HG03095 (cell line): ENCODE measurements at regions not wholly inside any gene's neighbourhood (a gene's known extent, or its start where the extent isn't known, plus 50 kb on each side); places are given as distances from the start of the nearest gene placed in this dataset.
"Not testable (repeated sequence)": the region's sequence is repeated elsewhere in the genome, so short reads cannot be mapped to it uniquely, and the experiment has no call there.

Source experiments
- ATAC-seq: cut with Tn5 transposase; IDR thresholded peaks from one replicate; pipeline ENCODE4 v1.9.1; 2021; ENCODE audit warnings: moderate library complexity; ENCODE audit not compliant: unreplicated experiment

DNA sequence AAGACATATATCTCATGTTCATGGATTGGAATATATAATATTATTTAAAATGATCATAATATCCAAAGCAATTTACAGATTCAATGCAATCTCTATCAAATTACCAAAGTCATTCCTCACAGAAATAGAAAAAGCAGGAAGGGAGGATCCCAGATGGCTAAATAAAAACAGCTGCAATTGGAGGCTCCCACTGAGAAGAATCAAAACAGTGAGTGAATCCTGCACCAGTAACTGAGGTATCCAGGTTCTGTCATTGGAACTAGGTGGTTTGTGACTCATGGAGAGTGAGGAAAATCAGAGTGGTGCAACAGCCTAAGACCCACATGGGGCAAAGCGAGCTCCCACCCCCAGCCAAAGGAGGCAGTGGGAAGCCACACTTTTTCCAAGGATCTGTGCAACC lies 128.4 kb downstream of the MTERF1 start:
- no peak for ATAC-seq

GRCh38 chr7:91754280-91754679 lies 126.2 kb downstream of the MTERF1 start:
- not testable (repeated sequence) for ATAC-seq

DNA sequence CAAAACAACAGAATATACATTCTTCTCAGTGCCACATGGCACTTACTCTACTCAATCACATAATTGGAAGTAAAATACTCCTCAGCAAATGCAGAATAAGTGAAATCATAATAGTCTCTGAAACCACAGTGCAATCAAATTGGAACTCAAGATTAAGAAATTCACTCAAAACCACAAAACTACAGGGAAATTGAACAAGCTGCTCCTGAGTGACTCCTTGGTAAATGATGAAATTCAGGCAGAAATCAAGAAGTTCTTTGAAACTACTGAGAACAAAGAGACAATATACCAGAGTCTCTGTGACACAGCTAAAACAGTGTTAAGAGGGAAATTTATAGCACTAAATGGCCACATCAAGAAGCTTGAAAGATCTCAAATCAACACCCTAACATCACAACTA lies 125.4 kb downstream of the MTERF1 start:
- not testable (repeated sequence) for ATAC-seq

DNA sequence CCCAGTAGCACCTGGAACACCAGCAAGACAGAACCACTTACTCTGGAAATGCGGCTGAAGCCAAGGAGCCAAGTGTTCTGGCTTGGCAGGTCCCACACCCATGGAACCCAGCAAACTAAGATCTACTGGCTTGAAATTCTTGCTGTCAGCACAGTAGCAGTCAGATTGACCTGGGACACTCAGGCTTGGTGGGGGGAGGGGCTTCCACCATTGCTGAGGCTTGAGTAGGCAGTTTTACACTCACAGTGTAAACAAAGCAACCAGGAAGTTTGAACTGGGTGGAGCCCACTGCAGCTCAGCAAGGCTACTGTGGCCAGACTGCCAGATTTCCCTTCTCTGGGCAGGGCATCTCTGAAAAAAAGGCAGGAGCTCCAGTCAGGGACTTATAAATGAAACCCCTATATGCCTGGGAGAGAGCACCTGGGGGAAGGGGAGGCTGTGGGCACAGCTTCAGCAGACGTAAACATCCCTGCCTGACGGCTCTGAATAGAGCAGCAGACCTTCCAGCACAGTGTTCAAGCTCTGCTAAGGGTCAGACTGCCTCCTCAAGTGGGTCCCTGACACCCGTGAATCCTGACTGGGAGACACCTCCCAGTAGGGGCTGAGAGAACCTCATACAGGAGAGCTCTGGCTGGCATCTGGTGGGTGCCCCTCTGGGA lies 121.2 kb downstream of the MTERF1 start:
- ATAC-seq: no peak

DNA sequence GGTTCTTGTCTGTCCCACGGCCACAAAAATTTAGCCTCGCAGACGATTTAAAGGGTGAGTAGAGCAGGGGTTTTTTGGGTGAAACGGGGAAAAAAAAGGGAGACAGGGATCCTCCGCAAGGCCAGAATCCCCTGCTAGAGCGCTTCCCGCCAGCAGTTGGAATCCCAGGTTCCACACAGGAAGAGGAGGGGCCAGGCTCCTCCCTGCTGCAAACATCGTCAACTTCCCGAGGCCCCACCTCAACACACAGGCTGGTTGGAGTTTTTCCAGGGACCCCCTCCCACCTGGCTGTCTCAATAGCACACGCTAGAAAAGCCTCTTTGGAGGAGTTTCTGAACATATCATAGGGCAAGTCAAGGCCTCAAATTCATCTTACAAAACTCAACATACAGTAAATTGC lies 112.7 kb downstream of the MTERF1 start:
- no peak for ATAC-seq

DNA sequence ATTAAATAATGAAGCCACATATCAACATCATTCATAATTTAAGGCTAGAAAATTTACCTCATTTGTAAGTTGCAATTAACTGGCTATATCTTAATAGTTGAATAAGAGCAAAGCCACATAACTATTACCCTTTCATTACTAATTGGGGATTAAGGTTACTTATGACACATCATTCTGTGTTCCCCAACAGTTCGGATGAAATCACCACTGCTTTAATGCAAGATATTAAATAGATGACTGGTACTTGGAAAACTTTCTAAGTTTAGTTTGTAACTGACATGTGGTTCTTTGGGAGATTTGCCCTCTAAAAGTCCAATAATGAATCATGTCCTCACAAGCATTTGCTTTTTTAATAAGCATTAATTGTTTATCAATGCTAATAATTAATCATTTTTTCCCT lies 109.1 kb downstream of the MTERF1 start:
- ATAC-seq: no peak

GRCh38 chr7:91771921-91772815 lies 108.3 kb downstream of the MTERF1 start:
- no peak for ATAC-seq

DNA sequence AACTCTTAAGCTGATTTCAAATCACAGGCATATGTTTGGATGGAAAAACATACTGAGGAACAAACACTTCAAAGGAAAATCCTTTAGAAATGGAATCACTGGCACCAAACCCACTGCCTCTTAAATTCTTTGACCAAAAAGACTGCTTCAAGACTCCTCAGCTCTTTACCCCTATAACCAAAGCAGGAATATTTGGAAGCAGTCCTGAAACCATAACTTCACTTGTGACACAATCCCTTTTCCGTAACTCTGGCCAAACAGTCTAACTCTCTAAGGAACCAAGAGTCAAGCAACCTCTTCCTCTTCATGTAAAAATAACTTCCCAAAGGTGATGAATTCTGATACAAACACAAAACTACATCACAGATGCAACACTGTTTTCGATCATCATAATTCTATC lies 104.3 kb downstream of the MTERF1 start:
- no peak for ATAC-seq

DNA sequence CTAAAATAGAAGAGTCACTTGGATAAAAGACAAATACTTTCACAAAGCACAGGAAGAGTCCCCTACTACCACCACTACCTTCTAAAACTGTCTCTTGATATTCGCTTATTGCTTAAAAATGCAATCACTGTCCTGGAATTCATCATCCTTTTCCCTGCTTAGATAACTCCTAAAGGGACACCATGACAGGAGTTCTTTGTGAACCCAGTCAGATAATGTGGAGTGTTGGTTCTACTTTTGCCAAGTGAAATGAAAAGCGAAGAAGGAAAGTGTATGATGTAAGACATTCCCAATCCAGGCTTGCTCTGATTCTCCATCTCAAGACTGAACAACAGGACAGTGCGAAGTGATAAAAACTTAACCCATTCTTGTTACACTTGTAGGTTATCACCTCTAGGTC lies 103.0 kb downstream of the MTERF1 start:
- no peak for ATAC-seq

DNA sequence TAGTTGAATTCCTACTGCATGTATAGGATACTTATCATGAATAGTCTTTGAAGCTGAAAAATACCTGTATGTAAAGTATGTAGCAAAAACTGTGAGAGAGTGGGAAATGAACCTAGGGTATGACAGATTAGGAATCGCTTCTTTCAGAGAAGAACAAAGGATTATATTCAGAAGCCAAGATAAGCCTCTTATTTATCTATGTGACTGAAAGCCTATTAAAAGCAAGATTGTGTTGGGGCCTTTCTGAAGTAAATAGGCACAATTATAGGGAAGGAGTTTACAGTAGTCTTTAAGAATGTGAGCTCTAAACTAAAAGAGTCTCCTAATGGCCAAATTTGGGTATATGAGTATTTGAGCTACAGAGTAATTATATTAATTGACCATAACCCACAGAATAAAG lies 102.1 kb downstream of the MTERF1 start:
- ATAC-seq: no peak

DNA sequence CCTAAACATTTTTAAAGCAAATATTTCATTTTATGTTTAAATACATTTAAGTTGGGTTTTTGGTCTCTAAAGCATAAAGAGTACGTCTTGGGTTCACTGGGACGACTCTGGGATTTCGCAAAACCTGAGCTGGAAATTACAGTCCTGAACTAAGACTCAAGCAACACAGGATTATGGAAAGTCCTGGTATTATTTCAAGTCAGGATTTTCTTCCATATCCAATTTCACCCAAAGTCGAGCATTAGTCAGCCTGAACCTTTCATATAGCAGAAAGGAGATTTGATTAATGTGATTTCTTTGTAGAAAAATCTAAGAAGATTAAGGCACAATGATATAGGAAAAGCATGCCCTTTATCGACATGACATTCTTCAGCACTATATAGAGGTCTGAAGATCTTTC lies 100.0 kb downstream of the MTERF1 start:
- ATAC-seq: no peak

- ATAC-seq: no peak
These were observed 96.0 kb downstream of the MTERF1 start for GRCh38 chr7:91784469-91784868.

DNA sequence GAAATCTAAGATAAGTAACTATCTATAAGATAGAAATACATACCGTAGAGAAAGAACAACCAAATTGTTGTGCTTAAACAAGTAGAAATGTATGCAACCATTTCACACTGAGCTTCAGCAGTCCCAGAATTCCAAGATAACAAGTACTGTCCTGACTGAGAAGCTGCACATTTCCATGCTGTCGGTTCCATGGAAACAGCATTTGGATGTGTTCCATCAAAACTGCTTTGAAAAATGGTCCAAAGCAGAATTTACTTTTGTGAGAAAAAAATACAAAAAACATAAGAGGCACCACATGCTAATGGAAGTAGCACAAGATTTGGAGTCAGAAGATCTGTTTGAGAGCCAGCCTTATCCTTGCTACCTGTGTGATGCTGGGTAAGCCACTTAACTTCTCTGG lies 92.6 kb downstream of the MTERF1 start:
- no peak for ATAC-seq

GRCh38 chr7:91789086-91789485 lies 91.4 kb downstream of the MTERF1 start:
- no peak for ATAC-seq

GRCh38 chr7:91789558-91789957 lies 90.9 kb downstream of the MTERF1 start:
- no peak for ATAC-seq

GRCh38 chr7:91790646-91791045 lies 89.9 kb downstream of the MTERF1 start:
- not testable (repeated sequence) for ATAC-seq

DNA sequence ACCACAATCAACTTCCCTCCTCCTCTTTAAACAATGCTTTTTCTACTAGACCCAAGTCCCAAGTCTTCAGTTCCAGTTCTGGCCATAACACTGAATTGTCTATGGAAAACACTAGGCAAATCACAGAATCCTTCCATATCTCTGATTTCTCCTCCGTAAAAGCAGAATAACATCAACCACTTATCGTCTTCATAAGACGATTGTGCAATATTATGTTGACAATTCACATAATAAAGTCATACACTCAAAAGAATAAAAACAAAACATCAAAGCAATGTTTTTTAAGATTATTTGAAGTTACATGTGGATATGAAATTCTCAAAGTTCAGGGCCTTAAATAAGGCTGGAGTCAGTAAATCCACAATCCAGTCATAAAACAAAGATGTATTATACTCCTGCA lies 84.4 kb downstream of the MTERF1 start:
- ATAC-seq: no peak

GRCh38 chr7:91798425-91798824 lies 82.1 kb downstream of the MTERF1 start:
- ATAC-seq: no peak

DNA sequence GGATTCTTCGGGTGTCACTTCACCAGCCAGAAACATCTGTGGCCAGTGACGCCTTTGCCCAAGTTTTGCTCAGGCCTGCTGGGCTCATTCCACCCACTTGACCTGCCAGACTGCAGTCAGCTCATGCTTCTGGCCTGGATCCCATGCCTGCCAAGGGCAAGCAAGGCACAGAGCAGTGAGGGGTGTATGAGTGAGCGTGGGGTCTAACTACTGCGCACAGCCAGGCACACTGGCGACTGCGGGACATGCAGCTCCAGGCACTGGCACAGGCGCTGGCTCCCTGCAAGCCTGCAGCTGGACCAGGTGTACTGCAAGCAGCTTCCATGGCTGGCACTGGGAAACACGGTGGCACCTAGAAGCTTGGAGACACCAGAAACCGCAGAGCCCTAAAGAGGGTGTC lies 80.1 kb downstream of the MTERF1 start:
- ATAC-seq: no peak

DNA sequence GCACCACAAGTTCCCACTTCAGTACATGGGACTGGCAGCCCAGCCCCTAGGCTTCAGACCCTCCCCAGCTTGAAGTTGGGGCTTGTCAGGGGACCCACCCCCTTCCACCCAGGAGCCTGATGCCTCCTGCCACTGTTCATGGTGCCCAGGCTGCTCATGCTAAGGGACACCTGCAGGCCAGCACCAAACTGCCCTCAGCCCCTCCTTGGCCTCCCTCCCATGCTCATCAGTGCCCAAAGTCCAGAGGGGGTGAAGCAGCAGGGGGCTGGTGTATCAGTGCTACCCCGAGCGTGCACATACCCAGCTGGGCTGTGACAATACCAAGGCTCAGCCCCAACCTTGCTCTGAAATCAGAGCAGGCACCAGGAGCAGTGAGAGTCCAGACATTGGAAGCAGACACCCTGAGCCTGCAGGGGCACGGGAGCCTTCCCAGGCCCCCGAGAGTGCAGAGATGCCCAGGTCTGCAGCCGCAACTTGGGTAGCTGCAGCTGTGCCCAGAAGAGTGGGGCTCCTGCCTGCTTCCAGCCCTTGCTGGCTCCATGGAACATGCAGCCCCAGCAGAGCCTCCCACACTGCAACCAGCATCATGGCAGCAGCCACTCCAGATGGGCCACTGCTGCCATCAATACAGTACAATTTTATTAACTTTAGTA lies 79.0 kb downstream of the MTERF1 start:
- no peak for ATAC-seq

DNA sequence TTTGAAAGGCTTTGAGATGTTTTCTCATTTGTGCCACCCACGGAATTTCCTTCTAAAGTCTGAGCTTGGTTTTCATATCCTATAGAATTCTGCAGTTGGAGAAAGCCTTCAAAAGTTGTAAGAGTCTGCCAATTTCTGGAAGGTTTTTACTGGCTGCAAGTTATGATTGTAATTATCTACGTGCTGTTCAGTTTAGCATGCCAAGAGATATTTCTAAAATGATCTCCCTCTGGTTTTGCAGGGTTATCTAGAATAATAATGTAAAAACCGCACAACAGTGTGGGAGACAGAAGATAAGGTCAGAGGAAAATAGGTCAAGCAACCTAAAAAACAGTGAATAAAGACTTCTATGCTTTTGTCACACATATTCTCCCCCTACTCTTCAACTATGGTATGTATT lies 69.3 kb downstream of the MTERF1 start:
- ATAC-seq: no peak

GRCh38 chr7:91811641-91812040 lies 68.9 kb downstream of the MTERF1 start:
- ATAC-seq: no peak
